OCI-LY3 (cell line): ENCODE measurements at regions not wholly inside any gene's neighbourhood (a gene's known extent, or its start where the extent isn't known, plus 50 kb on each side); places are given as distances from the start of the nearest gene placed in this dataset.

Source experiments
- EZH2phosphoT487 ChIP-seq: fragments of 200-600 bp; shearing (Covaris generic); IDR thresholded peaks from 2 replicates; pipeline ENCODE4 v1.6.1; 2018; ENCODE audit warnings: antibody characterized with exemption, mixed run types, low read depth
- TF ChIP-seq, protein P1 (sequence below): fragments of 200-600, 300-600 bp; sonication (generic); IDR thresholded peaks from 2 replicates; pipeline ENCODE4 v1.5.1; 2014; ENCODE audit warnings: antibody characterized with exemption, low read length, low read depth

DNA sequence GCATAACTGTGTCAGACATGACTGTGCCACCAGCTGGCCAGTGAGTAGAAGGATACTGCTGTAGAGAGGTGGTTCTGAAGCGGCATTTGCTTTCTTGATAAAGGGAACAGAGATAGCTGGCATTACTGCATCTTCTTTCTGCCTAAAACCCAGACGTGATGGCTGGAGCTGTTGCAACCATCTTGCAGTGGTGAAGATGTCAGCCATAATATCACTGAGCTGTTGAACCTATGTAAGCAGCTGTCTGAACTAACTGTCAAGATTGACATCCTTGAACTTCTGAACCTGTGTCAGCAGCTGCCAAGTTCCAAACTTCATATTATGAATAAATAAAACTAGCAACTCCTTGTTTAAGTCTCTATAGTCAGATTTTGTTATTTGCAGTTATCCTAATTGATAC is 88.9 kb upstream of the LNX1 start:
- TF ChIP-seq, protein P1, sequence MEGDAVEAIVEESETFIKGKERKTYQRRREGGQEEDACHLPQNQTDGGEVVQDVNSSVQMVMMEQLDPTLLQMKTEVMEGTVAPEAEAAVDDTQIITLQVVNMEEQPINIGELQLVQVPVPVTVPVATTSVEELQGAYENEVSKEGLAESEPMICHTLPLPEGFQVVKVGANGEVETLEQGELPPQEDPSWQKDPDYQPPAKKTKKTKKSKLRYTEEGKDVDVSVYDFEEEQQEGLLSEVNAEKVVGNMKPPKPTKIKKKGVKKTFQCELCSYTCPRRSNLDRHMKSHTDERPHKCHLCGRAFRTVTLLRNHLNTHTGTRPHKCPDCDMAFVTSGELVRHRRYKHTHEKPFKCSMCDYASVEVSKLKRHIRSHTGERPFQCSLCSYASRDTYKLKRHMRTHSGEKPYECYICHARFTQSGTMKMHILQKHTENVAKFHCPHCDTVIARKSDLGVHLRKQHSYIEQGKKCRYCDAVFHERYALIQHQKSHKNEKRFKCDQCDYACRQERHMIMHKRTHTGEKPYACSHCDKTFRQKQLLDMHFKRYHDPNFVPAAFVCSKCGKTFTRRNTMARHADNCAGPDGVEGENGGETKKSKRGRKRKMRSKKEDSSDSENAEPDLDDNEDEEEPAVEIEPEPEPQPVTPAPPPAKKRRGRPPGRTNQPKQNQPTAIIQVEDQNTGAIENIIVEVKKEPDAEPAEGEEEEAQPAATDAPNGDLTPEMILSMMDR = no peak
- TF ChIP-seq EZH2phosphoT487 = no peak
